ENCODE measurements at regions not wholly inside any gene's neighbourhood (a gene's known extent, or its start where the extent isn't known, plus 50 kb on each side); places are given as distances from the start of the nearest gene placed in this dataset.

DNA sequence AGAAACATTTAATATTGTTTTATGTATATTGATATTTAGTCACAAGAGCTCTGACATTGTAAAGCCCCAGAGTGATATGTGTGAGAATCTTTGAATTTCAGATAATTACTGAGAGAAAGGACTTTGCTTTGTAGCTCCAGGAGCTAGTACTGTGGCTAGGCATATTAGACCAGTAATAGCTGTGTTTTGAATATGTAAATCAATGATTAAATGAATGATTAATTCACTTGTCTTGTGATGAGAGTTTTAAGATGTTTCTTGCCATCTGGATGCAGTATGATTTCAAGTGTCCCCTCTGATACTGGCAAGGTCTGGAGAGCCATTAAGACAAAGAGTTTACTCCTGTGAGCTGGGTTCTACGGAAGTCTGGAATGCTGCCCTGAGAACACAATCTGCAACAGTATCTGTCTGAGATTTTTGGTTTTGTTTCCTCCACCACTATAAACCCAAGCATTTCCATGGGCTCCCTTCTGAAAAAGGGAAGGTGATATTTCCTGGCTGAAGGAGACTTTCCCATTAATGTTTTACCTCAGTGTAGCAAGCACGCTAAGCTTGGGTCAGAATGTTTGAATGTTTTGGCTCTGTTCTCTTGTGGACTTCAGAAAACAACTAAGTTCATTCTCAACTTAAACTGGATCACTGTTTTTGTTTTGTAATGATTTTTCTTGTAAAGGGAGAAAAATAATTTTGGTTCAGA, 61.3 kb upstream of the BICC1 start:
- DNase-seq (ENCODE audit: low spot score): no peak

DNA sequence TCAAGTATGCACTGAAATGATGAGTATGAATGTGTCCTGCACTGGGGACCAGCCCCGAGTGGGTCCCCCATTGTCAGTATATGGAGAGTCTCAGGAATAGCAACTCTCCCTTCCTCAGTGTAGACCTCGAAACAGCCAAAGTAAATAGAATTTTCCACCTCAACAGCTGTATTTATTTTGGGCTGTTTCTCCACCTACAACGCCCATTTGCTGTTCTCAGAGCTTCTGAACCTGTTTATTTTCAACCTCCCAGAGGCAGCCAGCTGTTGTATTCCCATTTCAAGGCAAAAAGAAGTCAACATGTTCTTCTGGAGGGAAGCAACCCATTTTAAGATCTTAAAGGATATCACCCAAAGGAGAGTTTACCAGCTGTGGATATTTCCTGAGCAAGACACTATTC, 59.6 kb upstream of the BICC1 start:
- DNase-seq (ENCODE audit: low spot score): no peak

DNA sequence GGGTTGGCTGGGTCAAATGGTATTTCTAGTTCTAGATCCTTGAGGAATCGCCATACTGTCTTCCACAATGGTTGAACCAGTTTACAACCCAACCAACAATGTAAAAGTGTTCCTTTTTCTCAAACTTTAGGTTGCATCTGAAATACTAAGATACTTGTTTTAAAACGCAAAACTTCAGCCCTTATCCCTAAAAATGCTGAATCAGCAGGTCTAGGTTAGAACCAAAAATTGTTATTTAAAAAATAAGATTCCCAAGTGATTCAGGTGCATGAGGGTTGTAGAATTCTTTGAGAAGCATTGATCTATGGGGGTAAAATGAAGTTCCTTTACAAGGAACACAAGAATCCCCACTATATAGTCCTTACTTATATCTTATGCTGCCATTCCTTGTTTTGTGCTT, 56.5 kb upstream of the BICC1 start:
- DNase-seq (ENCODE audit: low spot score): no peak

DNA sequence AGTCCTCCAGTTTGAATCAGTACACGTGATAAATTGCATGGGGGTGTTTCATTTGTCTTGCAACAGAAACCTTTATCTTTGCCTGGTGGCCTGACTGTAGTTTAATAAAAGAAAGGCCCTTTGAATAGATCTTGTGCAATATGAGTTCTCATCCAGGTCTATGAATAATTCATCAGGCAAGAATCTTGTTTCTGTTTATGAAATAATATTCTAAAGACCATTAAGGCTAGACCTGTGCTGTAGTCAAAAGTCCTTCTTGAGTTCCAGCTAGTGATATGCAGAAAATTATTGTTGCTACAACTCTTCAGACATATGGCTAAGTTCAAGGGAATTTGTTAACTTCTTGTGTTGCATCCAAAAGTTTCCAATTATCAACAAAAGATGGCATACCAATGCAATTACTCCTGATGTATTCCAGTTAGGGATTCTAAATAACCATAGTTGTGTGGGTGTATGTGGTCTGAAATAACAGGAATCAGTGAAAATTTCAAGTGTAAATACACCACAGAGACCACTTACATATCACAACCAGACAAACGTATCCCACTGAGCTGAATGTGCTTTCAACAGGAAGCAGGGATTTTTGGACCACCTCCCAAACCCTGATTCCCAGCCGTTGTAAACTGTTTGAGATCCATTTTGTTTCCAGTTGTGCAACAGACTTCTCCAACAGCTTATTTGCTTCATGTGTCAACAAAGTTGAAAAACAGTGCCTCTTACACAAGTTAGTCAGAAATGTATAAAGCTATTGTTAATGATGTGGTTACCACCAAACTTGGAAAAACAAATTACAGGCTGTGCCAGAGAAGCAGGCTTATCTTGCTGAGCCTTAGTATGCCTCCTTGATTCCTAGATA, 54.7 kb upstream of the BICC1 start:
- DNase-seq (ENCODE audit: low spot score): peak; percentile 61

DNA sequence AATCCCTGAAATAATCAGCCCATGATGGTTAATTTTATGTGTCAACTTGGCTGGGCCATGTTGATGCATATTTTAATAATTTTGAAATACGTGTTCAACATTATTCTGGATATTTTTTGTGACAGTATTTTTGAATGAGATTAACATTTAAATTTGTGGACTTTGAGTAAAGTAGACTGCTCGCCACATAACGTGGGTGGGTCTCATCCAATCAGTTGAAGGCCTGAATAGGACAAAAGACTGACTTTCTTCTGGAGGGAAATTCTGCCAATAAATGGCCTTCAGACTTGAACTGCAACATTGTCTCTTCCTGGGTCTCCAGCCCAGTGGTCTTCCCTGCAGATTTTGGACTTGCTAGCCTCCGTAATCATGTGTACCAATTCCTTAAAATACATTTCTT, 53.6 kb upstream of the BICC1 start:
- no peak for DNase-seq (ENCODE audit: low spot score)

DNA sequence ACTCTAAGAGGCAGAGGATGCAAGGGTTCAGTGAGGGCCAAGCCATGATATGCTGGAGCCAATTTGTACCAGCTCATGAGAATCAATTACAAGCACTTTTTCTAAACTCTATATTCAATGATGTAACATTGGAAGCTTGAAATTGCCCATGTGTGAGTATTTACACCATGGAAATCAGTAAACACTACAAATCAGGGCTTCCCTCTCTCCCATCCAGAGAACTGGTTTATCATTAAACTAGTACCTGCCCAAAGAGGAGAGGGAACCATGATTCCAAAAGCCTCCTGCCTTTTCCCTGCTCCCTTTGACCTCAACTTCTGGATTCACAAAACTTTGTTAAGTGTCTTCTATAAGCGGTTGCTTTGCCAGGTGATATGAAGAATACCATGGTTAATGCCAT, 52.5 kb upstream of the BICC1 start:
- DNase-seq (ENCODE audit: low spot score): no peak

DNA sequence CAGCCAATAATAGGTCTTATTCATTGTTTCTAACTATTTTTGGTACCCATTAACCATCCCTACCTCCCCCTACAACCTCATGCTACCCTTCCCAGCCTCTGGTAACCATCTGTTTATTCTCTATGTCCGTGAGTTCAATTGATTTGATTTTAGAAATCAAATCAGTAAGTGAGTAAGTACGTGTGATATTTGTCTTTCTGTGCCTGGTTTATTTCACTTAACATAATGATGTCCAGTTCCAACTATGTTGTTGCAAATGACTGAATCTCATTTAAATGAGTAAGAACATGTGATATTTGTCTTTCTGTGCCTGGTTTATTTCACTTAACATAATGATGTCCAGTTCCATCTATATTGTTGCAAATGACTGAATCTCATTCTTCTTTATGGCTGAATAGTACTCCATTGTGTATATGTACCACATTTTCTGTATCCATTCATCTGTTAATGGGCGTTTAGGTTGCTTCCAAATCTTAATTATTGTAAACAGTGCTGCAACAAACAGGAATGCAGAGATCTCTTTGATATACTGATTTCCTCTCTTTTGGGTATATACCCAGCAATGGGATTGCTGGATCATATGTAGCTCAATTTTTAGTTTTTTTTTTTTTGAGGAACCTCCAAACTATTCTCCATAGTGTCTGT, 49.7 kb upstream of the BICC1 start:
- no peak for DNase-seq (ENCODE audit: low spot score)

Data from AG20443 (cell line).